ENCODE measurements at regions not wholly inside any gene's neighbourhood (a gene's known extent, or its start where the extent isn't known, plus 50 kb on each side); places are given as distances from the start of the nearest gene placed in this dataset.

GRCh38 chrX:104427073-104427472 lies 138.9 kb upstream of the IL1RAPL2 start:
- H3K4me3 ChIP-seq (ENCODE audit: low read length) = no peak overlapping the region
- H3K27ac ChIP-seq (ENCODE audit: low read length) = no peak overlapping the region
- no peaks in the 10 kb centered on the region for H3K9me3 ChIP-seq (ENCODE audit: low read length)
- H4K20me1 ChIP-seq (ENCODE audit: insufficient read depth) = no peaks in the 10 kb centered on the region
- TF ChIP-seq POLR2AphosphoS5 (IDR thresholded peaks at IDR 0.05) (no peak), REST (IDR thresholded peaks at IDR 0.05; ENCODE audit: borderline replicate concordance) (no peak), EZH2 (IDR thresholded peaks at IDR 0.05; ENCODE audit: borderline replicate concordance, insufficient read depth, low read length, poor library complexity, severe bottlenecking) (no peak), RAD21 (conservative IDR thresholded peaks at IDR 0.05) (no peak), TAF1 (IDR thresholded peaks at IDR 0.05; ENCODE audit: low read depth) (no peak), MXI1 (conservative IDR thresholded peaks at IDR 0.05; ENCODE audit: poor library complexity, severe bottlenecking) (no peak), EP300 (conservative IDR thresholded peaks at IDR 0.05; ENCODE audit: poor library complexity, severe bottlenecking) (no peak), CTCF (IDR thresholded peaks at IDR 0.05; ENCODE audit: poor library complexity, severe bottlenecking) (no peak), SMC3 (conservative IDR thresholded peaks at IDR 0.05; ENCODE audit: poor library complexity) (no peak)
- no peaks in the 10 kb centered on the region for H3K27me3 ChIP-seq (ENCODE audit: insufficient read depth, low read depth, low read length)
- H3K79me2 ChIP-seq (replicated peaks; ENCODE audit: insufficient read depth, low read length) = no peaks in the 10 kb centered on the region
- no peaks in the 10 kb centered on the region for H3F3A ChIP-seq (ENCODE audit: insufficient read depth, low read length, poor library complexity, severe bottlenecking)
- H3K9me2 ChIP-seq (ENCODE audit: insufficient read depth, low read length) = no peaks in the 10 kb centered on the region
- no peak overlapping the region for H3K4me2 ChIP-seq (ENCODE audit: low read length)
- H3K9ac ChIP-seq (ENCODE audit: low read length) = no peak overlapping the region
- no peak overlapping the region for H2AFZ ChIP-seq (ENCODE audit: low read depth, low read length)
- no peaks in the 10 kb centered on the region for H3K36me3 ChIP-seq (ENCODE audit: insufficient read depth, low read length)

GRCh38 chrX:104420907-104421306 lies 145.1 kb upstream of the IL1RAPL2 start:
- H3K4me2 ChIP-seq (ENCODE audit: low read length) = no peak overlapping the region
- H2AFZ ChIP-seq (ENCODE audit: low read depth, low read length) = no peak overlapping the region
- no peak overlapping the region for H3K9ac ChIP-seq (ENCODE audit: low read length)
- no peaks in the 10 kb centered on the region for H3K9me2 ChIP-seq (ENCODE audit: insufficient read depth, low read length)
- H3K4me3 ChIP-seq (ENCODE audit: low read length) = no peak overlapping the region
- no peak overlapping the region for H3K27ac ChIP-seq (ENCODE audit: low read length)
- no peaks in the 10 kb centered on the region for H3K27me3 ChIP-seq (ENCODE audit: insufficient read depth, low read depth, low read length)
- no peaks in the 10 kb centered on the region for H3K36me3 ChIP-seq (ENCODE audit: insufficient read depth, low read length)
- TF ChIP-seq REST (IDR thresholded peaks at IDR 0.05; ENCODE audit: borderline replicate concordance) (no peak), EP300 (conservative IDR thresholded peaks at IDR 0.05; ENCODE audit: poor library complexity, severe bottlenecking) (no peak), CTCF (IDR thresholded peaks at IDR 0.05; ENCODE audit: poor library complexity, severe bottlenecking) (no peak), SMC3 (conservative IDR thresholded peaks at IDR 0.05; ENCODE audit: poor library complexity) (no peak), TAF1 (IDR thresholded peaks at IDR 0.05; ENCODE audit: low read depth) (no peak), MXI1 (conservative IDR thresholded peaks at IDR 0.05; ENCODE audit: poor library complexity, severe bottlenecking) (no peak), RAD21 (conservative IDR thresholded peaks at IDR 0.05) (no peak), POLR2AphosphoS5 (IDR thresholded peaks at IDR 0.05) (no peak), EZH2 (IDR thresholded peaks at IDR 0.05; ENCODE audit: borderline replicate concordance, insufficient read depth, low read length, poor library complexity, severe bottlenecking) (no peak)
- no peaks in the 10 kb centered on the region for H4K20me1 ChIP-seq (ENCODE audit: insufficient read depth)
- H3F3A ChIP-seq (ENCODE audit: insufficient read depth, low read length, poor library complexity, severe bottlenecking) = no peaks in the 10 kb centered on the region
- H3K79me2 ChIP-seq (replicated peaks; ENCODE audit: insufficient read depth, low read length) = no peaks in the 10 kb centered on the region
- no peaks in the 10 kb centered on the region for H3K9me3 ChIP-seq (ENCODE audit: low read length)
